Cardiac fibroblast (primary cell): ENCODE measurements at regions not wholly inside any gene's neighbourhood (a gene's known extent, or its start where the extent isn't known, plus 50 kb on each side); places are given as distances from the start of the nearest gene placed in this dataset.

Experiments used
- DNase-seq, 2 donors: peaks; one replicate each; pipeline versions ENCODE4 v3.0.0 to v3.0.0-alpha.2; 2010; ENCODE audit warnings: low read depth in 2 of 2
- H3K4me3 ChIP-seq, 2 donors: replicated peaks in 1 of 2; 1 replicate in 1 of 2; 2 replicates in 1 of 2; pipeline ENCODE4 v1.5.1; 2011; ENCODE audit warnings: low read depth in 2 of 2, low read length in 2 of 2, mild to moderate bottlenecking in 2 of 2, moderate library complexity in 1 of 2
- TF ChIP-seq, protein P1 (sequence below): IDR thresholded peaks from one replicate; pipeline ENCODE4 v1.5.1; 2011; ENCODE audit warnings: low read depth, mild to moderate bottlenecking, low read length, inconsistent platforms

DNA sequence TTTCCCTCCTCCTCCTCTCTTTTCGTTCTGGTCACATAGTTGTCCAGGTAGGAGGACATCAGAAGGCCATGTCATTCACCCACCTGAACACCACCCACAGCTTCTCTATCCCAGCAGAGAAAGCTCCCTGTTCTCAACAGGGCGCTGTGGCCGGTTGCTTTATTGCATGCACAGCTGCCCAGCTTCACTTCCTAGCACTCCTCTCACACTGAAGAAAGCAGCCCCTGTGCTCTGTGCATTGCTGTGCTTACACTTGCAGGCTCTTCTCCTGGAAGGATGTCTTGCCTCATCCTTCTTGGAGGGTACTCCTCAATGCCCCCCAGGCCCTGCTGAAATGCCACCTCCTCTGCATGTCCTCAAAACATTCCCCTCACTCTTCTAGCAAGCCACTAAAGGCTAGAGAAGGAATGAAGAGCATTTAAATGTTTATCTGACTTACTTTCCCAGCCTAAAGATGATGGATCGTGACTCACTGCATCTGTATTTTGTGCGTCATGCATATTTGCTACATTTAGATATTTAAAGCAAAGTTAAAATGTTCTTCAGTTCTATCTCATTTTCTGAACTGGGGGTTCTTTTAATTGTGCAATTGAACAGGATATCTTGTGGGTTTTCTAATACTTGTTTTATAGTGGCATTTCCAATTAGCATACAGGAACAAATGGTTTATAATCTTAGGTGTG lies 186.4 kb upstream of the PUDP start:
- TF ChIP-seq, protein P1, sequence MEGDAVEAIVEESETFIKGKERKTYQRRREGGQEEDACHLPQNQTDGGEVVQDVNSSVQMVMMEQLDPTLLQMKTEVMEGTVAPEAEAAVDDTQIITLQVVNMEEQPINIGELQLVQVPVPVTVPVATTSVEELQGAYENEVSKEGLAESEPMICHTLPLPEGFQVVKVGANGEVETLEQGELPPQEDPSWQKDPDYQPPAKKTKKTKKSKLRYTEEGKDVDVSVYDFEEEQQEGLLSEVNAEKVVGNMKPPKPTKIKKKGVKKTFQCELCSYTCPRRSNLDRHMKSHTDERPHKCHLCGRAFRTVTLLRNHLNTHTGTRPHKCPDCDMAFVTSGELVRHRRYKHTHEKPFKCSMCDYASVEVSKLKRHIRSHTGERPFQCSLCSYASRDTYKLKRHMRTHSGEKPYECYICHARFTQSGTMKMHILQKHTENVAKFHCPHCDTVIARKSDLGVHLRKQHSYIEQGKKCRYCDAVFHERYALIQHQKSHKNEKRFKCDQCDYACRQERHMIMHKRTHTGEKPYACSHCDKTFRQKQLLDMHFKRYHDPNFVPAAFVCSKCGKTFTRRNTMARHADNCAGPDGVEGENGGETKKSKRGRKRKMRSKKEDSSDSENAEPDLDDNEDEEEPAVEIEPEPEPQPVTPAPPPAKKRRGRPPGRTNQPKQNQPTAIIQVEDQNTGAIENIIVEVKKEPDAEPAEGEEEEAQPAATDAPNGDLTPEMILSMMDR = no peak
- no peak overlapping the region for H3K4me3 ChIP-seq
- DNase-seq = peak; percentile 47 to 80

DNA sequence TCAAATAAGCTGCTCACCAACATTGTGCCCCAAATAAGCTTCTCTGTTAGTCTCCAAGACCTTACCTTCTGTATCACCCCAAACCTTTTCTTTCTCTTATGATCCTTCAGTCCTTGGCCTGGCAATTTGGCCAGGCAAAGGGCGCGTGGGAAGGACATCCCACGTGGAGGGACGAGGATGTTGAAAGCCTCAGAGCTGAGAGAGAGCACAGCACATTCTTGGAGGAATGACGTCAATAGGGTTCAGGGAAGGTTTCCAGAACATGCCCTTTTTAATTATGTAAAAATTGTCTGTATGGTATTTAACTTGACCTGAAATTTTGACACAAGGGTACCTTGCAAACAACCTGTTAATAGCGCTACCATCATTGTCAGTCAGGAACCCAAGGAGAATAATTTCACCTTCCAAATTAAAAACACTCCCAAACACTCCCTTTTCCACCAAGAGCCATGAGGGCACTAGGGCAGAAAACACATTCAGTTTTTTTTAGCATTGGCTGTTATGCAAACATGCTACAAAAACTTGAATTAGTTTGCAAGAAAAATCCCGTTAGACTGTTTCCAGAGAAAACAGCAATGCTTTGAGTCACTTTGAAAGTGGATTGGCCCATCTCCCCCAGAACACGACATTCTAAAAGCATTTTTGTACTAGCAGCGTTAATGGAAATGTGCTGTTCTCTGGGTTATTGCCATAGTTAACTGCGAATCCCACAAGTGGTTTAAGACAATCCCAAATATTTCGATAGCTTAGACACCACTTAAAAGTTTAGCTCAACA lies 183.2 kb upstream of the PUDP start:
- peak; percentile 56 to 87 for DNase-seq
- H3K4me3 ChIP-seq = no peak overlapping the region
- TF ChIP-seq, protein P1 = no peak

DNA sequence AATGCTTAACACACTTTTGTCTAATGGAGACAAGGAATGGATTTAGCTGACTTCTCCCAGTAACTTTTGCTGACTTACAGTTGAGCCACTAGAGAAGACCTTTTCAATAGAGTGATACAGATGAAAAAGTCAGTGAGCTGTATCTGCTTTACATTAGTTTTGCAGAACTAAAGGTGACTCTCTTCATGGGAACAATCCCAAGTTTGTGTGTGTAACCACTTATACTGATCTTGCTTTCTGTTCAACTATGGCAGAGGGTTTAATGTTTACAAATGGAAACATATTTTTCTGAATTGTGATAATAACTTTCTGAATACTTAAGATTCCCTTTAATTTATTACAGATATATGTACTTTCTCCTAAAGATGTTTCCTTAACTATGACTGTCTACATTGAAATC lies 182.6 kb upstream of the PUDP start:
- peak in 1 of 2 donors; percentile 23 for DNase-seq
- TF ChIP-seq, protein P1 = no peak
- H3K4me3 ChIP-seq = no peak overlapping the region

- TF ChIP-seq, protein P1 = no peak
Measured at GRCh38 chrX:7318661-7319060, 170.7 kb upstream of the PUDP start.

DNA sequence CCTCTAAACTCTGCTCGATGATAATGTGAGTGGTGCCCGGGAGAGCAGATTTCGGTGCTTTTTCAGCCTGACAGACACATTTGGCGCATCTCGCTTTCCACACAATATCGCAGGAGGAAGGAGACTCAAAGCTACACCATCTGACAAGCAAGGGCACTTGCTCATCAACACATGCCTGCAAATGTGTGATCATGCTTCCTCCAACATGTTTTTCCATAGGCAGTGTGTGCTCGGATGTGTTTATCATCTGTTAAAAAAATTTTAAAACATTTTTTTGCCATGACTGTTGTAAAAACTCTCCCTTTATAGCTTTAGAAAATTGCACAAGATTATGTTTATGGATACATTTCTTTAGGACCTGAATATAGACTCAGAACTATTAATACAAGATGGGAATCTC lies 170.3 kb upstream of the PUDP start:
- DNase-seq = peak in 1 of 2 donors; percentile 18
- TF ChIP-seq, protein P1 = no peak
- no peak overlapping the region for H3K4me3 ChIP-seq

More at GRCh38 chrX:7318661-7319060, 170.7 kb upstream of the PUDP start:
- H3K4me3 ChIP-seq = no peak overlapping the region
- DNase-seq = no peak

DNA sequence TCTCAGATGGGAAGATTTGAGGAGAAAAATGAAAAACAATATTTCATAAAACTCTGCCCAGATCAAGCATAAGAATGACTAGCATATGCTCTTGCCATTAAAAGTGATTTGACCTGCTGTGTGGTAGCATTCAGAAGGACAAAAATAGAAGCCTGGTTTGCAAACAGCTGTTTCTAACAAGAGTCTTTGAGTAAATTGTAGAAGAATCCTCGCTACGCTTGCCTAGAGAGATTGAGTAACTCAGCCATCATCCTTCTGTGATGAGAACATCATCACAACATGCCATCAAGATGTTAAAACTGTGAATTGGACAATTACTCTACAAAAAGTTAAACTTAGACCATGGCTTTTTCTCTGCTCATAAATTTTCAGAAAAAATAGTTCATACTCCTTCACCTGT lies 168.9 kb upstream of the PUDP start:
- TF ChIP-seq, protein P1 = no peak
- peak in 1 of 2 donors; percentile 46 for DNase-seq
- H3K4me3 ChIP-seq = no peak overlapping the region
